GM23338 (cell line): ENCODE measurements at regions not wholly inside any gene's neighbourhood (a gene's known extent, or its start where the extent isn't known, plus 50 kb on each side); places are given as distances from the start of the nearest gene placed in this dataset.

ENCODE experiments used
- ATAC-seq: fragments of 200-7000 bp; cut with Tn5 transposase; 3 replicates; pipeline ENCODE4 v1.9.1; 2020
- DNase-seq: peaks from one replicate; pipeline ENCODE4 v3.0.0-alpha.2; 2015; ENCODE audit warnings: low spot score
- H2AFZ ChIP-seq: fragments of 200-600 bp; sonication (generic); 2 replicates; pipeline ENCODE4 v1.8.0; 2016; ENCODE audit warnings: antibody characterized with exemption, mild to moderate bottlenecking, moderate library complexity
- H3F3A ChIP-seq: fragments of 200-600 bp; sonication (generic); replicated peaks from 2 replicates; pipeline ENCODE4 v1.8.0; 2017; ENCODE audit warnings: antibody characterized with exemption, mixed run types, low read depth
- H3K27ac ChIP-seq: fragments of 200-600 bp; sonication (generic); 2 replicates; pipeline ENCODE4 v1.6.1; 2016; ENCODE audit warnings: low read depth
- H3K27me3 ChIP-seq: fragments of 200-600 bp; sonication (generic); 2 replicates; pipeline ENCODE4 v1.8.0; 2016; ENCODE audit warnings: mild to moderate bottlenecking, mixed run types, moderate library complexity; ENCODE audit not compliant: insufficient read depth
- H3K36me3 ChIP-seq: fragments of 200-600 bp; sonication (generic); 2 replicates; pipeline ENCODE4 v1.8.0; 2016; ENCODE audit warnings: mild to moderate bottlenecking; ENCODE audit not compliant: insufficient read depth
- H3K4me1 ChIP-seq: fragments of 200-600 bp; sonication (generic); 2 replicates; pipeline ENCODE4 v1.8.0; 2016; ENCODE audit warnings: mild to moderate bottlenecking, moderate library complexity; ENCODE audit not compliant: insufficient read depth
- H3K4me2 ChIP-seq: fragments of 200-600 bp; sonication (generic); 2 replicates; pipeline ENCODE4 v1.7.1; 2017; ENCODE audit warnings: mixed run types
- H3K4me3 ChIP-seq: fragments of 200-600 bp; sonication (generic); 2 replicates; pipeline ENCODE4 v1.6.1; 2016; ENCODE audit warnings: mixed run types
- H3K79me2 ChIP-seq: fragments of 200-600 bp; sonication (generic); replicated peaks from 2 replicates; pipeline ENCODE4 v1.8.0; 2017; ENCODE audit warnings: mild to moderate bottlenecking; ENCODE audit not compliant: insufficient read depth
- H3K9me2 ChIP-seq: fragments of 200-600 bp; sonication (generic); 2 replicates; pipeline ENCODE4 v1.8.0; 2017; ENCODE audit not compliant: insufficient read depth
- H4K20me1 ChIP-seq: fragments of 200-600 bp; sonication (generic); replicated peaks from 2 replicates; pipeline ENCODE4 v1.8.0; 2017; ENCODE audit warnings: mild to moderate bottlenecking; ENCODE audit not compliant: insufficient read depth
- H3K27ac Mint-ChIP-seq: 2 replicates; pipeline ENCODE4 v1.8.0; 2020; ENCODE audit warnings: inconsistent platforms, mild to moderate bottlenecking, moderate library complexity, mixed read lengths
- H3K27me3 Mint-ChIP-seq: 3 replicates; pipeline ENCODE4 v1.8.0; 2022; ENCODE audit warnings: low read depth, mild to moderate bottlenecking, moderate library complexity, mixed read lengths, inconsistent platforms; ENCODE audit not compliant: insufficient read depth, poor library complexity
- H3K36me3 Mint-ChIP-seq: 3 replicates; pipeline ENCODE4 v1.8.0; 2021; ENCODE audit warnings: low read depth, mild to moderate bottlenecking, inconsistent platforms, moderate library complexity, mixed read lengths
- H3K4me1 Mint-ChIP-seq: 3 replicates; pipeline ENCODE4 v1.8.0; 2020; ENCODE audit warnings: mild to moderate bottlenecking, inconsistent platforms, mixed read lengths
- H3K4me3 Mint-ChIP-seq: 3 replicates; pipeline ENCODE4 v1.8.0; 2021; ENCODE audit warnings: moderate library complexity, mild to moderate bottlenecking, inconsistent platforms, mixed read lengths
- H3K9me3 Mint-ChIP-seq: 3 replicates; pipeline ENCODE4 v1.8.0; 2020; ENCODE audit warnings: moderate library complexity, mild to moderate bottlenecking, inconsistent platforms, mixed read lengths
- ETS1 ChIP-seq: IDR thresholded peaks from 2 replicates; pipeline ENCODE4 v1.6.1; 2016; ENCODE audit warnings: antibody characterized with exemption
- JUNB ChIP-seq: IDR thresholded peaks from one replicate; pipeline ENCODE4 v1.6.1; 2016; ENCODE audit warnings: antibody characterized with exemption; ENCODE audit not compliant: unreplicated experiment
- NANOG ChIP-seq: IDR thresholded peaks from 2 replicates; pipeline ENCODE4 v1.6.1; 2016; ENCODE audit warnings: antibody characterized with exemption, borderline replicate concordance
- POLR2AphosphoS5 ChIP-seq: IDR thresholded peaks from 2 replicates; pipeline ENCODE4 v1.6.1; 2016; ENCODE audit warnings: antibody characterized with exemption, low read depth
- ZNF331 ChIP-seq: fragments of 250-450 bp; sonication (Bioruptor Pico); IDR thresholded peaks from 2 replicates; pipeline ENCODE4 v1.5.0; 2020; ENCODE audit warnings: low read depth, mild to moderate bottlenecking, moderate library complexity
- ZNF462 ChIP-seq: fragments of 250-450 bp; sonication (Bioruptor Pico); IDR thresholded peaks from 2 replicates; pipeline ENCODE4 v1.5.0; 2020; ENCODE audit warnings: mild to moderate bottlenecking, moderate library complexity

GRCh38 chr2:81979086-81979485 lies 1674.5 kb upstream of the LRRTM1 start (continued):
- no peak for TF ChIP-seq ZNF462 (CRISPR knock-in tag)
- TF ChIP-seq POLR2AphosphoS5, result no peak
- TF ChIP-seq ZNF331 (CRISPR knock-in tag), result no peak
- no peak for TF ChIP-seq ETS1

GRCh38 chr2:81976998-81977397 lies 1672.4 kb upstream of the LRRTM1 start:
- Mint-ChIP-seq H3K4me3 (no peak overlapping the region), H3K4me1 (peaks cover 5% of the 10 kb centered on the region; the same call in 2 of the 3 replicates), H3K9me3 (no peaks in the 10 kb centered on the region), H3K27ac (no peak overlapping the region), H3K36me3 (no peaks in the 10 kb centered on the region), H3K27me3 (peaks cover 2% of the 10 kb centered on the region)
- Histone ChIP-seq H3K4me3 (no peak overlapping the region), H4K20me1 (no peaks in the 10 kb centered on the region), H3K27ac (no peak overlapping the region), H3K4me2 (no peak overlapping the region), H2AFZ (no peak overlapping the region), H3K9me2 (no peaks in the 10 kb centered on the region), H3K4me1 (no peaks in the 10 kb centered on the region), H3K36me3 (no peaks in the 10 kb centered on the region), H3K27me3 (no peaks in the 10 kb centered on the region), H3F3A (no peaks in the 10 kb centered on the region), H3K79me2 (no peaks in the 10 kb centered on the region)
- DNase-seq (no peak), ATAC-seq (no peak)
- TF ChIP-seq JUNB (no peak), NANOG (no peak), ZNF462 (CRISPR knock-in tag) (no peak)
